Stimulated activated CD8-positive, alpha-beta memory T cell treated with anti-CD3 and anti-CD28 coated beads, Interleukin-4, amount 100 ng/mL, for 24 hours (primary cell): ENCODE measurements at regions not wholly inside any gene's neighbourhood (a gene's known extent, or its start where the extent isn't known, plus 50 kb on each side); places are given as distances from the start of the nearest gene placed in this dataset.

ENCODE experiments used
- DNase-seq: peaks from one replicate; pipeline ENCODE4 v3.0.0-alpha.2; 2020; ENCODE audit warnings: low read depth

DNA sequence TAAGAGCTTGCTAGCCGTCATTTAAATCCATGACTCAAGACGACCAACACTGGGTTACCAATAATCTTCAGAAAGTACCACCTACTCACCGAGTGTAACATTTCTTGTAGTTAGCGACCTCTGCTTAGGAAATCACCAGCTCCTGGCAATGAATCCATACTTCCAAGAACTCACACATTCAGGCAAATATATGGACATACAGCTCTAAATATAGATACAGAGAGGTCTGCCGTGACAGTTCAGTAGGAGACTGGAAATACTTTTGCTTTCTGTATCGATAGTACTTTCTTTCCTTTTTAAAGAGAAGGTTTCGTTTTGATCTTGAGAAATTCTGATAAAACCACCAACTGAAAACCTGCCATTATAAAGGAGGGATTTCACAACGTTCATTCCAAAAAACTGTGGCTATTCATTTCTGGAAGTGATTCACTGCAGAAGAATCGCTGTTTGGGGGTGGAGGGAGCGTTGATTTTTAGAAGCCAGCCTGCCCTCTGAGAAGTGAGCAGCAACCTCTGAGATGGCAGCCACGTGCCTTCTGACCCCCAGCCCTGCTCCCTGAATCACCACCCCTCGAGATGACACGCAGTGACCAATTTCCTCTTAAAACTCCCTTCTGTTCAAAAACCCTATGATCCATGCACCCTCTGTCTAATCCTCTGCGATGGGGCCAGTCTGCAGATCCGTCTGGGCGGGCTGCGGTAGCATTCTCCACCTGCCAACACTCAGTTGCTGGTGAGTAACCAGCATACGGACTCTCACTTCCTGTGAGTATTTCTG lies 179.0 kb upstream of the KLF14 start:
- peak; percentile 74 for DNase-seq

DNA sequence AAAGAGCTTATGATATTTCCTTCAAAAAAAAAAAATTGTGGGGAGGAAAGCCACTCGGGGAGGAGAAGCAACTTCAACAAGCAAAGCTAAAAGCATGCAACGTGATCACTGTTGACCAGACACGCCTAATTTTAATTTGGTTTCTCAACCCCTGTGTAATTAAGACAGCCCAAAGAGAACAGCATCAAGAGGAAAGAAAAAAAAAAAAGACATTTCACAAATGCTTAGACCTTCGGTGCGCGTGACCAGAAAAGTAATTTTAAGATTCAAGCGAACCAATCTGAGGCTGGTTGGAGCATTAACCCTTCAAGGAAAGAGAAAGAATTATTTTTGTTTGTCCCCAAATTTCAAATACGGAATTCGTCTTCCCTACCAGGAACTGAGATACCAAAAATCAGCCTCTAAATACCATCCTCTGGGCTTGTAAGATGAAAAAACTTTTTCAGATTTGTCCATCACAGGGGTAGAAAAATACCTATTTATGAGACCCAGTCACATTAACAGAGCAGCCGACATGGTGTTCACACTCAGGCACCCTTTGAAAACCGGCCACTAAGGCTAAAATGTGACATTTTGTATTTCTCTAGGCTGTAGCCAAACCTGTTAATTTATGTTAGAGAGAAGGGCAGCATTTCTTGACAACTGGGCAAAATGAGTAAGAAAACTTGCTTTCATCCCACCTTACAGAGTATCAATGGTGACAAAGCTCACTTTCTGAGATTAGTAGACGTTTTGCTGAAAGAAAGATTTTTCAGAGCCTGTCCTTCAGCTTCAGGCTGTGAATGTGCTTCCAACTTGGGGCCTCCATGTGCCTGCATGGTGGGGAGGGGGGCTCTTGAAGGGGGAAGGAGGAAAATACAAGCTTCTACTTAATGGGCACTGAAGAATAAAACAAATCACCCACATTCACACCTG lies 179.9 kb upstream of the KLF14 start:
- no peak for DNase-seq

DNA sequence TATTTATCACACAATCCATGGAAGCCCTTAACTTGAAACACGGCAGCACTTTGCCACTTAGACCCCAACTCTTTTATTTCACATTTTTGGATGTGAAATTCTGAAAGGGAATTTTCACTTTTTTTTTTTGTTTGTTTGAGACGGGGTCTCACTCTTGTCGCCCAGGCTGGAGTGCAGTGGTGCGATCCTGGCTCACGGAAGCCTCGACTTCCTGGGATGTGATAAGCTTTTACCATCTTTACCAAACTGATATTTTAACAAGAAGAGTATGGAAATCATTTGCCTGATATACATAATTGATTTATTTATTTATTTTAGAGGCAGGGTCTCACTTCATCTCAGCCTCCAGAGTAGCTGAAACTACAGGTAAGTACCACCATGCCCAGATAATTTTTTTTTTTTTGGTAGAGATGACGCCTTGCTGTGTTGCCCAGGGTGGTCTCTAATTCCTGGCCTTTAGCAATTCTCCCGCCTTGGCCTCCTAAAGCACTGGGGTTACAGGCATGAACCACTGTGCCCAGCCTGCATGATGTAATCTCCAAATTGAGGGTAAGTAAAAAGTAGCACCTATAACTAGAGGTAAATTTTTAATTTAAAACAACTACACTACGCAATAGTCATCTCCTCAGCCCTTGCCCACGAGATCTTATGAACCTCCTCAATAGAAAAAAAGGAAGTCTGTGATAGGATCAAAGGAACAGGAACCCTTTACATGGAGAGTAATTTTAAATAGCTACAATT lies 180.7 kb upstream of the KLF14 start:
- DNase-seq, result no peak

DNA sequence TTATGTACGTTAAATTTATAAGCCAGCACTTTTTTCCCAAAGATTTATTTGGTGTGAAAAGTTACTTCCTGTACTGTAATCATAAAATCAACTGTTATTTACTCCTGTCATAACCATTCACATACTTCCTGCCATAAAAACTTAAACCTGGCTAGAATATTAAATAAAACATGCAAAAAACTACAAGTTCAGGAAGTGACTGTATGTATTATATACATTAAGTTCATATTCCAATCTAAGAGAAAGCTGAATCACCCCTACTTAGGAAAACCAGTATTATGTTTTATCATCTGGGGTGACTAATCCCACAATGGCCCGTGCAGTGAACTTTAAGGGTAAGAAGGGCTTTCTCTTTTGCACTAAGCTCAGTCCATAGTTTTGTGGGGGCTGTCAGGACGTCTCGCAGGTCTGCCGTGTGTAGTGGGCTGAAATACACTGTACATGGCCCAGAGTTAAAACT lies 183.7 kb upstream of the KLF14 start:
- DNase-seq, result no peak

DNA sequence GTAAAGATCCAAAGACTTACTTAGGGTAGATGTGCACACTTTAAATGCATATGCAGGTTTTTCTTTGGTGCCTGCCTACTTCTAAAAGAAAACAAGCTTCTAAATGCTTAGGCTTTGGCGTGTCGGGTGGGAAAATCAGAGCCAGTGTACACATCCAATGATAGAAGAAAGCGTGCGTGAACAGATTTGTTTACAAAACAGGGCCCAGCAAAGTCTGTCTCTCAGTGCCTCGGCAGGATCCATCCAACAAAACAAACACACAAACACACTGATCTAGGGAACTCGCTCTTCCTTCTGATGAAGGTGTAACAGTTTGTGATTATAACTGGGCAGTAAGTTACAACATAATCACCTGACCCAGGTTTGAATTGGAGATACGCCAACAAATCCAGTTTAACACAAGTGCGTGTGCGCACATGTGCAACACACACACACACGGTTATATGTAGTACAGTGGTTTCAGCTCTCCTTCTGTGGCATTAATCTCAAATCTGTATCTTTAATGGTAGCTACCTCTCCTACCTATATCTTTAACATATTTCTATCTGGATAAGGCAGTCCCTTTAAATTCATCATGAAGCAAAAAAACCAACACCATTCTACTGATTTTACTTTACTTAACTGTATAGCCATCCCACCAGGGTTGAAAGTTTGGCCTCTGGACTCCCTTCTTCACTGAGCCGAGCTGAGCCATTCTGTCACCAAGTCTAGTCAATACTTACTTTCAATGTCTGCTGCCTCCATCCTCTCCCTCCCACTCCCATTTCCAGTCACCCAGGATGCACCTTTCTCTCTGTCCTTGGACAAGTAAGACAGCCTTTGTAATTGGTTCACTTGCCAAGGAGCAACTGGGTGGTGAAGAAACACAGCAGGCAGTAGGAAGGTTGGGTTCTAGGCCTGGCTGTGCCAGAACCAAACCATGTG lies 184.4 kb upstream of the KLF14 start:
- DNase-seq, result no peak

DNA sequence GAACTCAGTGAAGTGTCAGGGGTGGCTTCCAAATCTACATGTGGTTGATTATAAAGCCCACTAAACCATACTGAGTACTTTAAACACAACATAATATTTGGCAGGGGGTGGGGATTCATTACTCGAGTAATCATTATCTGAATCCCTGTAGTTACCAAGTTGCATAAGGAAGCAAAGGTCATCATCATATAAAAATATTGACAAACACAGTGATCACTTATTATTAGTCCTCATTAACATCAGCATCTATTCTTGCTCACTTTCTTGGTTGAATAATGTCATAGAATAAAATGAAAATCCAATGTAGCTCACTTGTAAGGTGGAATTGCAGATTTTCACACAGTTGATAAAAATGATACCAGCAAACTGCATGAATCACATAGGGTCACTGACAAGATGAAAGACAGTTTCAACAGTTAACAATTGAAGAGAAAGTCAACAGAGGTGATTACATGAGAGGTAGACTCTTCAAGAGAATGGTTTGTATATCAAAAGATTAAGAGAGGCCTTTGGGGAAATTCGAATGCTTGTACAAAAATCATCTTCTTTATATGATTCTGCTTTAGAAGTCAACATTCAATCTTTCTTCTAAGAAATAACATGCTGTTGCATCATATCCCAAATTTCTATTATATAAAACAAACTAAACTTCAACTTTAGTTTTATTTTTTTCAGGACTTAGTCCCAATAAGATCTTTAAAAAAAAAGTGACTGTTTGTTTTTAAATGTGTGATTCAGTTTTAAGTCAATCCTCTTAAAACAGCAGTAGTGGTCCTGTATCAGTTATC lies 185.5 kb upstream of the KLF14 start:
- DNase-seq, result no peak

DNA sequence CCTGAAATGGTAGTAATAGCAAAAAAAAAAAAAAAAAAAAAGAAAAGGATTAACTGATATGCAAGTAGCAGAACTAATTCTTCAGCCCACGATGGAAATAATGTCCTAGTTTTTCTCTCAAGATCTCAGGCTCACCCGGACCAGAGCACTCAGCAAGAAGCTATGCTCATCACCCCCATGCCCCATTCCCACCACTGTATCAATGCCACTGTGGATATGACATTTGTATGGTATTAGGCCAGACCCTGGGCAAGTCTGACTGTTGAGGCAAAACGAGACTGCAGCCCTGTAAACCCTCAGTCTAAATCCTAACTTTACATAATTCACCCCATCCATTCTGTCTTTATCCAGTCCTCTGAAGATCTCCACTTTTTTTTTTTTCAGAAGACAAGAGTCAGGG lies 186.1 kb upstream of the KLF14 start:
- DNase-seq, result no peak

DNA sequence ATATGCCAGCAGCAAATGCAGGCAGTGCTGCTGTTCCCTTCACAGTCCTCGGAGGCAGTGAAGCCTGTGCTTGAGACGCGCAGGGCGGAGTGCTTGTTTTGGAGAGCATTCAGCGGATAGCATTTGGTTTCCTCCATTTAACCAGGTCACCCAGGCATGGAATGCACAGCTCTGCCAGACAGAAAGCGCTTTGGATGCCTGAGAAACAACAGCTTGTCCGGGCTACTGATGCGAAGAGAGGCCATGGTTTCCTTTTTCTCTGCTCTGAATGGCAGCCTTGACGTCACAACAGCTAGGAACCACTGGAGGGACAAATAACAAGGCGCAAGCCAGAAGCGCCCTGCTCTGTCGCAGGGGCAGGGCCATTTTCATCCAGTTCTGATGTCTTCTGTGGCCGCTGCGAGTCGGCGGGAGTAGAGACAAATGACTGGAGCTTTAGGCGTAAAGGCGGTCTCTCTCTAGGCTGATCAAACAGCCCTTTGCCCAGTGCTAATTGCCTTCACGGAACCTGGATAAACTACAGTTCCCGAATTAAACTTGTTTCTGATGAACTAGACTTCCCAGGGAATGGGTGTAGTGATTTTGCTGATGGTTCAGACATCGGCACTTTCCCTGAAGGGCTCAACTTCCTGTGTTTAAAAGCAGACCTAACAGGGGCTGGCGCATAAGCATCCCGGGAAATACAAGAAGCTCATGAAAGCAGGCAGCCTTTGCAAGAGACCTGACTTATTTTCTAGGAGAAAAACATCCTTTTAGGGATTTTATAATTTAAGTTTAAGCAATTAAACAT lies 187.6 kb upstream of the KLF14 start:
- no peak for DNase-seq

DNA sequence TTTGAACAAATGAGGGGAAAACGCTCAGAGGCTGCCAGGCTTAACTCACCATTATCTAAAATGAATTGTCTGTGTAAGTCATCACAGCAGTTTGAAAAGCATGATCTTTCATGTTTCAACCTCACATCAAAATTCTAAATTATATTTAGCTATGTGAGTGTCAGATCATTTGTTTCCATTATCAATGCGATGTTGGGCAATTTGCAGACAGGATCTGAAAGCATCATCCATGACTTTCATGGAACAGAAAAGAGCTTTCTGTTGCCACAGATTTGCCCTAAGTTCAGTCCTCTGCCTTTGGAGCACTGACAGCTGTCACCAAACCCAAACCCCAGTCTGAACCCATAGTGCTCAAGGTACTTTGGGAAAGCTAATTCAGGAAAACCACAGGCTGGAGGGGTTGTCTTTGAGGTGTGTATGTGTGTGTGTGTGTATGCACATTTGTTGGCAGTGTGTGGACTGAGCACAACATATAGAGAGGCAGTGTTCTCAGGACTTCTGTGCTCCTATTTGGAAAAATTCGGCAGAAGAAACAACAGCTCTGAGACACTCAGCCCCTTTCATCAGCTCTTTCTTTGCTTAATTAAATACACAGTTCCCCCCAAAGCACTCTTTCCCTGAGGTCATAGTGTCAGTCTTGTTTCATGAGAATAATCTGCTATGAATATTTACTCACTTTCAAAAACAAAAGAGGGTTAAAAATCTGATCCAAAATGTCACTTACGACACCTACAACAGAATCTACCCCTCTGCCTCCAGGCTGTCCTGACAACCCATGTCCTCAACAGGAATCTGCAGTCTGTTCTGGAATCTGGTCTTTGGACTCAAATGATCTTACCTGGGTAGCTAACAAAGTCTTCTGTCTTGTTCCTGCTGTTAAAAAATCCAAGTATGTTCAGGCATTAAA lies 188.5 kb upstream of the KLF14 start:
- DNase-seq, result no peak

DNA sequence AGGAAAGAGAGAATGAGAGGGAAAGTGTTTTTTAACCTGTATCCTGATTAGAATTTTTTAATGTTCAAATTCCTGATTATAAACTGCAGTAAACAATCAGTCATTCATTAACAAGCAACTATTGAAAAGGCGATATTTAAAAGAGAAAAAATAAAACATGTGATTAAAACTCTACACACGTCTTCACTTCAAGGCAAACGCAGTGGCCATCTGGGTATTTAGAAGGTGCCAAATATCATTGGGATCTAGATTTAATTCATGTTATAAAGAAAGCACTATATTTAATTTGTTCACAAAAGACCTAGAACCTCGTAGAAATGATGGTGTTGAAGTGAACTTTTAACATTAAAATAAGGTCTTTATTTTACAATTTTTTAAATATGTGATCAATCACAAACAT lies 189.4 kb upstream of the KLF14 start:
- no peak for DNase-seq

DNA sequence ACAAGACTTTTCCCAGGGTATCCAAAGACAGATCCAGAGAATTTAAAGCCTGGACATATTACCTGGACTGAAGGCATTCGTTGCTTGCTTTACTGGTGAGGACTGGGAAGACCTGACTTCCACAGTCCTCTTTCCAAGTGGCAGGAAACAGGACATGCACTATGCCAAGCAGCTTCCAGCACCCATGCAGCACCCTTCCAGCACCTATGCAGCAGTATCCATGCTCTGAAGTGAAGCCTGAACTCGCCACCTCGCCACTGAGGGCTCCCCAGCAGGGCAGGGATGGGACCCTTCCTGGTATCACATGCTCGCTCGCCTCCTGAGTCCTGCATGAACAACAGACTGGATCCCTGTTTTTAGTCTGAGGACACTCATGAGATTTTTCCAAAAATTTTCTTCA lies 189.9 kb upstream of the KLF14 start:
- no peak for DNase-seq

DNA sequence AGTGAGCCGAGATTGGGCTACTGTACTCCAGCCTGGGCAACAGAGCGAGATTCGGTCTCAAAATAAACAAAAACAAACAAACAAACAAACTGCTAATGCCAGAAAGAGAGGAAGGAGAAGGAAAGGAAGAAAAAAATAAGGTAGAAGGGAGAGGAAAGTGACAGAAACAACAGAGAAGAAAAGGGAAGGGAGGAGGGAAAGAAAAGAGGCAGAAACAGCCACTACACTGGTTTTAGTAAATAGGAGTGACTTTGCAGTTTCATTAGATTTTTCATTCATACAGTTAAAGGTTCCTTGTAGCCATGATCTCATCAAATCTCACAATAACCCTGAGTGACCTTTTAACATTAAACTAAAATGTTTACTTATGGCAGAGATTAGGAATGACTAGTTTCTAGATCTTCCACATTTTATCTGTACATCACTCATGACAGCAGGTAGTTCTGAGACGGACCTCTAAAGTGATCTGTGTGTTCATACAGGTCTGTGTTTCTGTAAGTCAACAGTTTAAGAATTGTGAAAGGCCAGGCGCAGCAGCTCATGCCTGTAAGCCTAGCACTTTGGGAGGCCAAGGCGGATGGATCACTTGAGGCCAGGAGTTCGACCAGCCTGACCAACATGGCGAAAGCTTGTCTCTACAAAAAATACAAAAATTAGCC lies 191.3 kb upstream of the KLF14 start:
- DNase-seq, result no peak

DNA sequence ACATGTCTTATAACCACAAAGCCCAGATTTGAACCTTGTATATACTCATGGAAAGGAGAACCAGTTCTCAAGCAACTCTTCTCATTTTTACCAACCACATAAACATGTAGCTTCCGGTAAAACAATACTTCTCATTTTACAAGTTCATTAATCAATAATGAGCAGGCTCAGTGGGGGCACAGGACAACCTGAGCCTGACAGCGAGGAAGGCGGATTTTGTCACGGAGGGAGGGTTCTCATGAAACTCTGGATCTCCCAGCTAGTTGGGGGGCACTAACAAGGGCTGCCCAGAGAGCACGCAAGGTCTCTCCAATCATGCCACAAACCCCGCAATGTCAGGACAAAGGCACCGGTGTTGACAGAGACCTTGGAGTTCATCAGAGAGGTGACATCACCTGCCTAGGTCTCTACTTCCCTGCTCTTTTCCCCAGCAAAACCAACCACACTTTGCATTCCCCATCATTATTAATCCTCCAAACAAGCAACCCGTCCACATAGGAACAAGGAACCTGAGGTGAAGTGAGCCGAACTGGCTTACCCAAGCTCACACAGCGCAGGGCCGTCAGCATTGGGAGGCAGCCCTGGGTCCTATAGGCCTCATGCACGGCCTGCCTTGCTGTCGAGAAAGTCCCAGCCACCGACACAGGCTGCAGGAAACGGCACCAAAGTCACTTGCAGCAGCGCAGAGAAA lies 192.1 kb upstream of the KLF14 start:
- no peak for DNase-seq

DNA sequence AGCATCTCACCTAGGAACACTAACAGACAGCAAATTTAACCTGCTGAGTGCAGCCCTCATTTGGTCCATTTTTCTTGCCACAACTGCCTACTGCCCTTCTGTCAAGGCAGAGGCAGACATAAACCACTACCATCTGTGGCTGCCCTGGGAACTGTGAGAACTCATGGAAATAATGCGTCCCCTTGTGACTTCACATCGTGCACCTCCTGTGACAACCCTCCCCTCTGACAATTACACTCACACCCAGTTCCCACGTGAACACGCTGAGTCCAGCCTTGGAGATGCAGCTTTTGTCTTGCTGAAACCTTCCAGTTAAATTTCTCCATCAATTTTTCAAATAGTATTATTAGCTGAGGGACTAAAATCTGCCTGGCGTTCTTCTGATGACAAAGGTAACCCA lies 193.1 kb upstream of the KLF14 start:
- no peak for DNase-seq

DNA sequence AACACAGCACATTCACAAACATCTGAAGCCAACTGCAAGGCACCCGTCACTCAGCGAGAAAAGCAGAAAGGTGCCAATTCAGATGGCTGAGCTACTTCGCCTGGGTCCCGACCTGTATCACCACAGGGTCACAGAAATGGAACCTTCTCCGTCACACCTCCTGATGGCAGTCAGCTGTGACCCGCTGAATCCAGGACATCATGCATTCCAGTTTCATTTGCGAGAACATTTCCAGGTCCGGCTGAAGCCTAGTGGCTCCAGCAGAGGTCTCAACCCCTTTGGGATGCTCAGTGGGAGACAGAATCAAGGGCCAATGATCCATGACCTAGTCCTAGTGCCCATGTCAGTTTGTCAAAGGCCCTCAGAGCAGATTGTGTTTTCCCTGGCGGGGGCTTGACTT lies 193.6 kb upstream of the KLF14 start:
- no peak for DNase-seq

DNA sequence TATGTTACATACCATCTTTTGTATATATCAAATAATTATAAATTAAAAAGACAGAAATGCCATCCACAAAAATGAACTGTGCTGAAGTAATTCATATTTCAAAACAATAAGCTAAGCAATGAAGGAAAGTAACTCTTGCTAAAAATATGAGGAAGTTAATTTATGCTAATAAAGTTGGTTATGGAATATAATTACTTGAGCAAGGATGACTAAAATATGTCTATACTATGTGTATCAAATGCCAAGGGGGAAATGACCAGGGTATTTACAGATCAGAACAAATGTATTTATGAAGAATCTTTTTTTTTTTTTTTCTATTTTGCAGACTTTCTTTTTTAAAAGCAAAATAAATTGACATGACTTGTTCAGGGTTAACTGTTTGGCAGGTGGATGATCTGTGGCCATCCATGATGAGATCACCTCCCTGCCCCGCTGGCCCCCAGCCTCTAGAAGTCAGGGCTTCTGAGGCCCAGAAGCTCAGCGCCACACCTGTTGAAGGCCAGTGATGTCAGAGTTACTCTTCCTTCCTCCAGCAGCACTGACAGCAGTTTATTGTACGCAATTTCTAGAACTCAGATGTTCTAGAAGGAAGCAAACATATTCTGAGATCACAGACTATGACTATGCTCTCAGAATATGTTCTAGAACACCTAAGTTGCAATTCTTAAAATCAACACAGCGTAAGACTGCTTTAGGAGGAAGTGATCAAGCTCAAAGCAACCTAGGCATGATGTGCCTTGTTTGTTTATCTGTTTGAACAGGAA lies 196.1 kb upstream of the KLF14 start:
- DNase-seq, result no peak

DNA sequence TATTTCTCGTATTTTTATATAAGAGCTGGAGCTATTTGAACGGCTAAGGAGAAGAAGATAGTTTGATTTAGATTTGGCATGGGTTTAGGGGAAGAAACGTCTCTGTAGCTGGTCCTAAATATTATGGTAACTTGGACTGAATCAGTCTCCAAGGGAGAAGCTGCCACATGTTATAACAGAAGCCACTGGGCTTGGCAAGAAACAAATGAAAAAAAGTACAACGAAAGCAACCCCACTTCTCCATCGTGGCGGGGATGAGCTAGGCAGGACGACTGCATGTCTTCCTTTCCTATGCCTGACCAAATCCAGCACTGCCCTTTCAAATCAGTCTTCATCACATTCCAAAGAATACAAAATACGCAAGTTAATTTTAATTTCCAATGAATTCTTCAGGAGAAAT lies 196.7 kb upstream of the KLF14 start:
- no peak for DNase-seq
